ENCODE measurements at regions not wholly inside any gene's neighbourhood (a gene's known extent, or its start where the extent isn't known, plus 50 kb on each side); places are given as distances from the start of the nearest gene placed in this dataset.

GRCh38 chr7:33804140-33804660 lies 101.1 kb upstream of the BMPER start:
- ChIA-PET CTCF (no interaction called here), POLR2A (no interaction called here)

GRCh38 chr7:33805630-33806233 lies 99.6 kb upstream of the BMPER start:
- ChIA-PET POLR2A (no interaction called here), CTCF (no interaction called here)

- CTCF ChIA-PET = no interaction called here
- POLR2A ChIA-PET = no interaction called here
Measured at GRCh38 chr7:33806298-33807154, 98.8 kb upstream of the BMPER start.

DNA sequence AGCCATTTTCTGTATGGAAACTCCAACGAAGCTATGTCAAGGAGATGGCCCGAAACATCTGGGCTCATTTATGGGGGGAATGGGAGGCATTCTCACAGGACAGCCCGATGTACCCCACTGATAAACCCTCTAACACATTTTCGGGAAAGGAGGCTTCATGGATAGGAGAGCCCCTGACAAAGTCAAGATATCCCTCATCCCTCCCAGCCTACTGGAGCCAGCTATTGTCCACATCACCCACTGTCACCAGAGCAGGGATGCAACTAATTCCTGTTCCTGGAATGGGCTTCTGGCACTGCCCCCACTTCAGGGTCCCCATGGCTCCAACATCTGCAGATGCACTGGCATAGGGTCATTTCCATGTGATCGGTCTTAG lies 98.2 kb upstream of the BMPER start:
- POLR2A ChIA-PET = no interaction called here
- CTCF ChIA-PET = no interaction called here

GRCh38 chr7:33807779-33808482 lies 97.4 kb upstream of the BMPER start:
- POLR2A ChIA-PET = no interaction called here
- CTCF ChIA-PET = interaction anchor here (0.6 to 1.3 kb wide), 2 partner anchors 13 to 1695 kb away, joined by 3 to 4 read pairs; no protein-coding TSS in a partner anchor

GRCh38 chr7:33809228-33809627 lies 96.1 kb upstream of the BMPER start:
- CTCF ChIA-PET = interaction anchor here (1.3 kb wide), 1 partner anchor 12 kb away, joined by 3 read pairs; no protein-coding TSS in a partner anchor
- POLR2A ChIA-PET = no interaction called here

- CTCF ChIA-PET = no interaction called here
- POLR2A ChIA-PET = no interaction called here
Measured at GRCh38 chr7:33810356-33810755, 95.0 kb upstream of the BMPER start.

DNA sequence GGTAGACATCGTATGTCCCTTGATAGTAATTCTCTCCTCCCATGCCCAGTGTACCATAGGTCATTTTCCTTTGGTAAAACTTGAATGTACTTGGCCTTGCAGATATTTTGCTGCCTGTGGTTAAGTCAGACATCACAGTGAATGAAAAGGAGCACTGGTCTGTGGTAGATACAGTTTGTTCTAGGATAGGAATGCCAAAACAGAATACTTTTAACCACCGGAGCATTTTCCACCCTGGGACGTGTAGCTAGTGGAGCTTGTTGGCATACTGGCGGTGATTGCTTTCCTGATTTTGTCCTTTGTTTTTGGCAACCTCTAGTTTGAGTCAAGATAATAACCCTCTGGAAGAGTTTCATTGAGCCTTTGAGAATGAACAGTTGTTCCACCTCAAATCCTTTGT lies 92.0 kb upstream of the BMPER start:
- ChIA-PET POLR2A (no interaction called here), CTCF (no interaction called here)

DNA sequence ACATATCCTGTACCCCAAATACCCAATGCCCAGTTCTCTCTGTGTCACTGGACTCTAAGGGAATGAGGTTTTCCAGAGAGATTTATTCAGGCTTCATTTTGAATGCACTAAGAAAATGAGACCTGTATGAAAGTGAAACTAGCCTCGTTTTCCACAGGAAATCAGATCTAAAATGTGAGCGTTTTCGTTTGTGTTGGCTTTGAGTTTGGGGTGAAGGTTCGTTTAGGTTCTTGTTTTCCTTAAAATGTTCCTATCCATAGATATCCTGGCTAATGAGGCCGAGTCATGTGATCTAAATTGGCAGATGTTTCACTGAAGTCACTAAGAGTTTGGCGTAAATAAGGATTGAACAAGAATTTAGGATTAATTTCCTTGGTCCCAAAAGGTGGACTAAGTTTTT lies 90.9 kb upstream of the BMPER start:
- ChIA-PET CTCF (no interaction called here), POLR2A (no interaction called here)

GRCh38 chr7:33814936-33815335 lies 90.4 kb upstream of the BMPER start:
- ChIA-PET POLR2A (no interaction called here), CTCF (no interaction called here)

DNA sequence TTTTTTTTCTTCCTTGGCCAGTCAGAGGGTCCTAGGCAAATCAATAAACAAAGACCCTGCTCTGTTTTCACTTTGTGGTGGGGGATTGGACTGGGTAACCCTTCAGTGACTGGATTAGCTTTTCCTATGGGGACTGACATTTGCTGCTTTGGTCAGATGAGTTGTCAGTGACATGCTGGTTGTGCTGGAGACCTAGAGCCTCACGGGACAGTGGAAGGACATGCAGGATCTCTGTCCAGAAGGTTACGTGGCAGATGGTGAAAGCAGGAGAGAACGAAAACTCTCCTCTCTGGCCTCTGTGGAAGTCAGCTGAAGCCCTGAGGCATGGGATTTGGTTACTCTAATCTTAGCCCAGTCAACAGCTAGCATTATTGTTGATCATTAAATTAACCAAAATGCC lies 90.0 kb upstream of the BMPER start:
- CTCF ChIA-PET = no interaction called here
- POLR2A ChIA-PET = no interaction called here

DNA sequence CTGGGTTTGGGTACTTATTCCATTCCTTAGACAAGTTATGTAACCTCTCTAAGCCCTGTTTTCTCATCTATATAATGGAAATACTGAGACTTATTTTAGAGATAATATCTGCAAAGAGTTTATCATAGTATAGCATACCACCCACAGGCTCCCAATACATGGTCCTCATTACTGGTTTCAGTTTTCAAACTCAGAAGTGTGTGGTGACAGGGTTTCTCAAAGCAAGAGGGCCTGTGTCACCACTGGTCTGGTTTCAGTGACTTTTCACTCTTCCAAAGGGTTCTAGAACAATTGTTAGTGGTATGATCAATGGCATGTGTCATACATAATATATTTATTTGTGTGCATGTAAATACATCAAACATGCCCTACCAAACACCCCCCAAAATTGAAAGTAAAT lies 89.2 kb upstream of the BMPER start:
- POLR2A ChIA-PET = no interaction called here
- CTCF ChIA-PET = no interaction called here

- CTCF ChIA-PET = no interaction called here
Measured at GRCh38 chr7:33819658-33820057, 85.7 kb upstream of the BMPER start.

DNA sequence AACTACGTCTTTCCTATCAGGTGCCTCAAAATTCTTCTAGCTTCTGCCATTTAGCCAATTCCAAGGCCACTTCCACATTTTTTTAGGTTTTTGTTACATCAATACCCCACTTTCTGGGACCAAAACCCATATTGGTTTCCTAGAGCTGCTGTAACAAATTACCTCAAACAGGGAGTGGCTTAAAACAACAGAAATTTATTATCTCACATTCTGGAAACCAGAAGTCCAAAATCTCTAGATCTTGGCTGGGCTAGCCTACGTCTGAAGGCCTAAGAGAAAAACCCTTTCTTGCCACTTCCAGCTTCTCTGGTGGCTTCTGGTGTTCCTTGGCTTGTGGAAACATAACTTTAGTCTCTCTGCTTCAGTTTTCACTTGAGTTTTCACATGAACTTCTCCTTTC lies 85.1 kb upstream of the BMPER start:
- POLR2A ChIA-PET = no interaction called here

More at GRCh38 chr7:33819658-33820057, 85.7 kb upstream of the BMPER start:
- POLR2A ChIA-PET = no interaction called here

GRCh38 chr7:33821970-33822369 lies 83.4 kb upstream of the BMPER start:
- POLR2A ChIA-PET = no interaction called here
- CTCF ChIA-PET = interaction anchor here (1.3 kb wide), 1 partner anchor 14 kb away, joined by 3 read pairs; no protein-coding TSS in a partner anchor

More for the DNA sequence above, 85.1 kb upstream of the BMPER start:
- CTCF ChIA-PET = no interaction called here

DNA sequence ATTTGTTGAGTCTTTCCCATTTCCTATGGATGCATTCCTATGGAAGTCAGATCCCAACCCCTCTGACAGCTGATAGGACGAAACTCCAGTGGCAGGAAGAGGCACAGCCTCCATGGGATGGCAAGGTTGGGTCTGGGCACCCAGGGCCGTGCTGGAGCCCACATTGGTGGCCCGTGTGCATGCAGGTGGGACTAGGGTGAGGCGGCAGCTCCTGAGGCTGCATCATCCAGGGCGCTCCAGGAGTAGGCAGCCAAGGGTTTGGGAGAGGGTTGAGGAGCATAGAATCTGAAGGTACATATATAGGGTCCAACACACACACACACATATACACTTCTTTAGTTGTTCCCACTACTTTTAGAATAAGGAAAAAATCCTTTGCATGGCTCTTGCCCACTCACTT lies 81.4 kb upstream of the BMPER start:
- POLR2A ChIA-PET = no interaction called here
- CTCF ChIA-PET = no interaction called here

GRCh38 chr7:33824911-33825459 lies 80.4 kb upstream of the BMPER start:
- POLR2A ChIA-PET = no interaction called here
- CTCF ChIA-PET = no interaction called here

DNA sequence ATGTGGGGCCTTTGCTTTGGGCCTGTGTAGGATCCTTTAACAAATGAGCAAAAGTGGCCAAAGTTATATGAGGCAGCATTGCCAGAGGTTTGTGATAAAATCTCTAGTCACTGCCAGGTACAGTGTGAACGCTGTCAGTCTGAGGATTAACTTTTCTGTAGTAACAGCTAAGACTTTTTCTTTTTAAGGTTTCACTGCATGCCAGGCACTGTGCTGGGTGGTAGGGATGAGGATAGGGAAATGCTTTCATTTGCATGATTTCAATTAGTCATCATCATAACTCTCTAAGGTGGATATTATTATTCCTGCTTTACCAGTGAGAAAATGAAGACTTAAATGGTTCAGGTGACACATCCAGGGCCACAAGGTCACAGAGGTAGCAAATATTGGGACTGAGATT lies 79.7 kb upstream of the BMPER start:
- CTCF ChIA-PET = no interaction called here
- POLR2A ChIA-PET = no interaction called here

DNA sequence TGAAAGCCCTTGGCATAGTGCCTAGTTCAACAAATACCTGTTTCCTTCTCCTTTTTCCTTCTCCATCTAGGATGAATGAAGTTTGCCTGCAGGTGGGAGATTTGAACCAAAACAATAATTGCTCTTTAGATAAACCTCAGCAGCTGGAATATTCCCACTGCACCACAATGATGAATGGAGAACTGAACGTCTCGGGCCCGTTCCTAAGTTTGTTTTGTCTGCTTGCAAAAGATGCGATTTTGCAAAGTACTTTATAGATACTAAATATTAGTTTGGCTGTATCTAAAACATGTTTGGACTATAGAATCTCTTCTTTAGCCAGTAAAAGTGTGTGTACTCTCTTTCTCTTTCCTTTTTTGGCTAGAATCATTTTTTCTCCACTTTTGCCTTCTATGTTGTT lies 75.8 kb upstream of the BMPER start:
- ChIA-PET POLR2A (no interaction called here), CTCF (interaction anchor here (0.9 kb wide), 1 partner anchor 71 kb away, joined by 3 read pairs; no protein-coding TSS in a partner anchor)

DNA sequence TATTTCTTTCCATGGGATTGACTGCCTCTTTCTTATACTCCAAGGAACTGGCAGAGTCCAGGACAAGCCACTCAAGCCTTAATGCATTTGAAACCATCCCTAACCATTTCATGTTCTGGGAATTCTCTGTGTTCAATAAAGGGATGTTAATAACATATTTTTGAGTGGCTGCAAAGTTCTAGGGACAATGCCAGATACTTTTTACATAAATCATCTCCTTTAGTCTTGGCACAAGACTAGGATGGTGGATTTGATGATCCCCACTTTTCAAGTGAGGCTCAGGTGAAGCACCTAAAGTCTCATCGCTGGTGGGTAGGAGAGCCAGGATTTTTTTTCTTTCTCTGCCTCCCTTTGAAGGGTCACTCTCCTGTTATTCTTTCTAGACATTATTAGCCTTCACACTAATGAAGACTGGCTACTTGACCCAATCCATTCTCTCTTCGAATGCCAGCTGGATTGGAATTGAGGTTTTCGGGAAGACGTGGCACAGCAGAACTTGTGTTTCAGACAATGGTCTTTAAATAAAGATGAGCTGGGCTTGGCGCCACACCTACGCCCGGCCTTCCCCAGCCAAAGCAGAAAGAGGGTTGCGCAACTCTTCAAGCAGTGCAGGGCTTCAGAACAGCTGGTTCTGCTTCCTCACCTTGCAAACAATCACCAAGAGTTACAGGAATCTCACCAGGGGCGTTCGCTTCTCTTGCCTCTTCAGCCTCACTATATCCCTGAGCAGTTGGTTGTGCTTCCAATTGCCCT lies 73.8 kb upstream of the BMPER start:
- POLR2A ChIA-PET = no interaction called here
- CTCF ChIA-PET = no interaction called here
